ENCODE measurements at regions not wholly inside any gene's neighbourhood (a gene's known extent, or its start where the extent isn't known, plus 50 kb on each side); places are given as distances from the start of the nearest gene placed in this dataset.

DNA sequence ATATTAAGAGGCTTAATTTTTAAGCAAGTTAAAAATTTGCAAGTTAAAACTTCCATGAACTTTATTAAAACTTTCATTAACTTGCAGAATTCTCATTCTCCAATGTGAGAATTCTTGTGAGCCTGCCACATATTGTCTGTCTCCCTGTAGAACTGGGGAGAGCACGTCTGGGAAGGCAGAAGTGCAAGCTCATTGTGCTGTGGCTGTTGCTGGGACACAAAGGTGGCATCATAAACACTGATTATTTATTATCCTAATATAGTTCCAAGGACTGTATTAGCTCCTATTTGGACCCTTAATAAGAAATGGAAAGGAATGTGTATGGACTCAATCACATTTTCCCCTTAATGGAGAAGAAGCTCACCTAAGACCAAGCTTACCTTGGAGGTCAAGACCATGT lies 68.7 kb upstream of the MROH9 start:
- H3K9me2 ChIP-seq (replicated peaks; ENCODE audit: low read depth, low read length) = no peaks in the 10 kb centered on the region
- H3F3A ChIP-seq (ENCODE audit: low read depth) = no peaks in the 10 kb centered on the region
- no peaks in the 10 kb centered on the region for H3K36me3 ChIP-seq (ENCODE audit: insufficient read depth, low read length)
- no peak overlapping the region for H3K4me3 ChIP-seq (ENCODE audit: low read length, poor library complexity, severe bottlenecking)
- H2AFZ ChIP-seq (ENCODE audit: low read length) = no peak overlapping the region
- TF ChIP-seq, protein P1, sequence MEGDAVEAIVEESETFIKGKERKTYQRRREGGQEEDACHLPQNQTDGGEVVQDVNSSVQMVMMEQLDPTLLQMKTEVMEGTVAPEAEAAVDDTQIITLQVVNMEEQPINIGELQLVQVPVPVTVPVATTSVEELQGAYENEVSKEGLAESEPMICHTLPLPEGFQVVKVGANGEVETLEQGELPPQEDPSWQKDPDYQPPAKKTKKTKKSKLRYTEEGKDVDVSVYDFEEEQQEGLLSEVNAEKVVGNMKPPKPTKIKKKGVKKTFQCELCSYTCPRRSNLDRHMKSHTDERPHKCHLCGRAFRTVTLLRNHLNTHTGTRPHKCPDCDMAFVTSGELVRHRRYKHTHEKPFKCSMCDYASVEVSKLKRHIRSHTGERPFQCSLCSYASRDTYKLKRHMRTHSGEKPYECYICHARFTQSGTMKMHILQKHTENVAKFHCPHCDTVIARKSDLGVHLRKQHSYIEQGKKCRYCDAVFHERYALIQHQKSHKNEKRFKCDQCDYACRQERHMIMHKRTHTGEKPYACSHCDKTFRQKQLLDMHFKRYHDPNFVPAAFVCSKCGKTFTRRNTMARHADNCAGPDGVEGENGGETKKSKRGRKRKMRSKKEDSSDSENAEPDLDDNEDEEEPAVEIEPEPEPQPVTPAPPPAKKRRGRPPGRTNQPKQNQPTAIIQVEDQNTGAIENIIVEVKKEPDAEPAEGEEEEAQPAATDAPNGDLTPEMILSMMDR (conservative IDR thresholded peaks at IDR 0.05; ENCODE audit: low read length) = no peak
- no peak for TF ChIP-seq EZH2phosphoT487 (IDR thresholded peaks at IDR 0.05; ENCODE audit: borderline replicate concordance)
- H3K9me3 ChIP-seq (ENCODE audit: insufficient read depth, low read depth, low read length) = no peaks in the 10 kb centered on the region
- no peaks in the 10 kb centered on the region for H4K20me1 ChIP-seq (ENCODE audit: insufficient read depth, low read length, poor library complexity, severe bottlenecking)
- no peak overlapping the region for H3K9ac ChIP-seq (ENCODE audit: low read depth, low read length, poor library complexity, severe bottlenecking)
- H3K4me1 ChIP-seq (ENCODE audit: insufficient read depth, low read length, poor library complexity, severe bottlenecking) = no peaks in the 10 kb centered on the region
- no peak overlapping the region for H3K4me2 ChIP-seq (ENCODE audit: low read depth, low read length, poor library complexity, severe bottlenecking)
- H3K79me2 ChIP-seq (ENCODE audit: insufficient read depth, low read length) = no peaks in the 10 kb centered on the region
- H3K27me3 ChIP-seq (ENCODE audit: insufficient read depth, low read length, poor library complexity, severe bottlenecking) = no peaks in the 10 kb centered on the region

DNA sequence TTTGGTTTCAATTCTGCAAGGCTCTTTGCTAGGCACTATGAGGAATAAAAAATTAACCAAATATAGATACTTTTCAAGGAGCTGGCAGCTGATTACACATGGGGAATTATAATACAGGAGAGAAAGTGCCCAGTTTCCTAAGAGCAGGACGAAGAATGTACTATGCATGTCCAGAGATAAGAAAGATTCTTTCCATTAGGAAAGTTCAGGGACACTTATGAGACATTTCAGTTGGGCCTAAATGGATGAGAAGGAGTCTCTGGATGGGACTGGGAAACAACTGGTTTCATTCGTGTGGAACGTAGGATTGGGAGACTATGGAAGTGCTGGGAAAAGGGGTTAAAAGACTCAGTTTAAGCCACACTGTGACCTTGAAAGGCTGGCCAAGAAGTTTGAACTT lies 63.5 kb upstream of the MROH9 start:
- Histone ChIP-seq H3K9me3 (ENCODE audit: insufficient read depth, low read depth, low read length) (no peaks in the 10 kb centered on the region), H3K9ac (ENCODE audit: low read depth, low read length, poor library complexity, severe bottlenecking) (no peak overlapping the region), H3K27me3 (ENCODE audit: insufficient read depth, low read length, poor library complexity, severe bottlenecking) (no peaks in the 10 kb centered on the region), H3F3A (ENCODE audit: low read depth) (no peaks in the 10 kb centered on the region), H3K9me2 (replicated peaks; ENCODE audit: low read depth, low read length) (no peaks in the 10 kb centered on the region), H3K4me1 (ENCODE audit: insufficient read depth, low read length, poor library complexity, severe bottlenecking) (no peaks in the 10 kb centered on the region), H4K20me1 (ENCODE audit: insufficient read depth, low read length, poor library complexity, severe bottlenecking) (no peaks in the 10 kb centered on the region), H3K4me2 (ENCODE audit: low read depth, low read length, poor library complexity, severe bottlenecking) (no peak overlapping the region), H3K4me3 (ENCODE audit: low read length, poor library complexity, severe bottlenecking) (no peak overlapping the region), H3K36me3 (ENCODE audit: insufficient read depth, low read length) (no peaks in the 10 kb centered on the region), H3K79me2 (ENCODE audit: insufficient read depth, low read length) (no peaks in the 10 kb centered on the region), H2AFZ (ENCODE audit: low read length) (no peak overlapping the region)
- TF ChIP-seq, protein P1 (conservative IDR thresholded peaks at IDR 0.05; ENCODE audit: low read length) = no peak
- TF ChIP-seq EZH2phosphoT487 (IDR thresholded peaks at IDR 0.05; ENCODE audit: borderline replicate concordance) = no peak

DNA sequence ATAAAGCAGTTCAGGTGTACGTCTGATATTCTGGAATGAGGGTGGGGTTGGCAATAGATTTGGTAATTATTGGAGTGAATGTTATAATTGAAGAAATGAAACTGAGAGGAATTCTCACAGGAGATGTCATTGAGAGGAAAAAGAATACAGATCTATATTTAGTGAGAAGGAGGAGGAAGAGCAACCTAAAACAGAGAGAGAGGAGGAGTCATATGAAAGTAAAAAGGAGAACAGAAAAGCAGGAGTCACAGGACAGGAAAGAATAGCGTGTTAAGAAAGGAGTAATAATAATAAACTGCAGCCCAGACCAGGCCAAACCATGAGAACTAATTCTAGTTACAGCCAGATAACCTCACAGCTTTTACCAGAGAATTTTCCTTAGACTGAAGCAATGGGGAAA lies 62.7 kb upstream of the MROH9 start:
- Histone ChIP-seq H4K20me1 (ENCODE audit: insufficient read depth, low read length, poor library complexity, severe bottlenecking) (no peaks in the 10 kb centered on the region), H2AFZ (ENCODE audit: low read length) (no peak overlapping the region), H3K9ac (ENCODE audit: low read depth, low read length, poor library complexity, severe bottlenecking) (no peak overlapping the region), H3K4me2 (ENCODE audit: low read depth, low read length, poor library complexity, severe bottlenecking) (no peak overlapping the region), H3K36me3 (ENCODE audit: insufficient read depth, low read length) (no peaks in the 10 kb centered on the region), H3K79me2 (ENCODE audit: insufficient read depth, low read length) (no peaks in the 10 kb centered on the region), H3K9me2 (replicated peaks; ENCODE audit: low read depth, low read length) (no peaks in the 10 kb centered on the region), H3K4me3 (ENCODE audit: low read length, poor library complexity, severe bottlenecking) (no peak overlapping the region), H3K9me3 (ENCODE audit: insufficient read depth, low read depth, low read length) (no peaks in the 10 kb centered on the region), H3K27me3 (ENCODE audit: insufficient read depth, low read length, poor library complexity, severe bottlenecking) (no peaks in the 10 kb centered on the region), H3F3A (ENCODE audit: low read depth) (no peaks in the 10 kb centered on the region), H3K4me1 (ENCODE audit: insufficient read depth, low read length, poor library complexity, severe bottlenecking) (no peaks in the 10 kb centered on the region)
- TF ChIP-seq EZH2phosphoT487 (IDR thresholded peaks at IDR 0.05; ENCODE audit: borderline replicate concordance) = no peak
- TF ChIP-seq, protein P1 (conservative IDR thresholded peaks at IDR 0.05; ENCODE audit: low read length) = no peak

All from Loucy (cell line).